ENCODE measurements at regions not wholly inside any gene's neighbourhood (a gene's known extent, or its start where the extent isn't known, plus 50 kb on each side); places are given as distances from the start of the nearest gene placed in this dataset.

- TF ChIP-seq EP300 (IDR thresholded peaks at IDR 0.05; ENCODE audit: borderline replicate concordance in 1 of 2, low read depth in 1 of 2, low read length in 1 of 2) = peak in 1 of 2 experiments; percentile 88; a peak in 2 of 4 replicates
- TF ChIP-seq EZH2phosphoT487 (IDR thresholded peaks at IDR 0.05; ENCODE audit: borderline replicate concordance, low read depth) = no peak
- 0 out of 2 replicates have a peak, but pooled peaks have one; percentile 11 for TF ChIP-seq FOXJ3 (CRISPR knock-in tag; IDR thresholded peaks at IDR 0.05)
- TF ChIP-seq TCF12 (IDR thresholded peaks at IDR 0.05) = no peak
- TF ChIP-seq RAD21 (IDR thresholded peaks at IDR 0.05; ENCODE audit: low read length) = peak; percentile 26; the same call in 1 of the 2 replicates
- TF ChIP-seq FOSL2 (IDR thresholded peaks at IDR 0.05; ENCODE audit: borderline replicate concordance, low read depth) = no peak
- no peak for TF ChIP-seq ELF1 (IDR thresholded peaks at IDR 0.05)
- TF ChIP-seq NFIC (IDR thresholded peaks at IDR 0.05; ENCODE audit: borderline replicate concordance) = no peak
- TF ChIP-seq ZBTB33 (IDR thresholded peaks at IDR 0.05; ENCODE audit: borderline replicate concordance, low read depth) = no peak
- TF ChIP-seq NRF1 (IDR thresholded peaks at IDR 0.05; ENCODE audit: low read depth, low read length) = no peak
- 0 out of 2 replicates have a peak, but pooled peaks have one; percentile 11 for TF ChIP-seq MXI1 (IDR thresholded peaks at IDR 0.05; ENCODE audit: low read depth, low read length)
- no peak for TF ChIP-seq RFX5 (IDR thresholded peaks at IDR 0.05; ENCODE audit: low read length)
- TF ChIP-seq MEF2A (IDR thresholded peaks at IDR 0.05; ENCODE audit: borderline replicate concordance, low read depth) = no peak
- TF ChIP-seq JUND (IDR thresholded peaks at IDR 0.05) = no peak
- TF ChIP-seq CHD2 (IDR thresholded peaks at IDR 0.05; ENCODE audit: low read length, partially characterized antibody) = peak; percentile 70
- TF ChIP-seq TAF1 (IDR thresholded peaks at IDR 0.05; ENCODE audit: borderline replicate concordance, low read depth, low read length) = no peak
- TF ChIP-seq PBX3 (IDR thresholded peaks at IDR 0.05) = no peak
Observed at GRCh38 chr1:50272912-50273311, 150.3 kb downstream of the DMRTA2 start (continued).

GRCh38 chr1:50271968-50272578, 151.2 kb downstream of the DMRTA2 start:
- Histone ChIP-seq H4K20me1 (ENCODE audit: insufficient read depth) (no peaks in the 10 kb centered on the region), H3K4me2 (no peak overlapping the region), H3K27ac (ENCODE audit: low read depth in 2 of 2, low read length in 1 of 2) (peak overlapping the region in 1 of 2 experiments; percentile 100; a peak in 3 of 4 replicates), H3K9ac (no peak overlapping the region), H3K27me3 (ENCODE audit: insufficient read depth) (no peaks in the 10 kb centered on the region), H3K4me1 (ENCODE audit: control insufficient read depth in 1 of 2, insufficient read depth in 2 of 2, low read depth in 1 of 2, low read length in 1 of 2) (peaks cover 0 to 64% of the 10 kb centered on the region in 2 experiments; a peak in 2 of 4 replicates), H3K4me3 (ENCODE audit: low read depth in 2 of 2, low read length in 1 of 2) (no peak overlapping the region; a peak in 1 of 4 replicates), H3K9me3 (no peaks in the 10 kb centered on the region), H3K36me3 (replicated peaks in 1 of 2; ENCODE audit: control insufficient read depth in 1 of 2, insufficient read depth in 2 of 2, low read length in 1 of 2) (no peaks in the 10 kb centered on the region), H3K9me2 (no peaks in the 10 kb centered on the region), H3K79me2 (ENCODE audit: insufficient read depth) (no peaks in the 10 kb centered on the region), H3F3A (replicated peaks; ENCODE audit: insufficient read depth) (no peaks in the 10 kb centered on the region), H2AFZ (ENCODE audit: low read depth) (no peak overlapping the region)
- TF ChIP-seq CHD2 (IDR thresholded peaks at IDR 0.05; ENCODE audit: low read length, partially characterized antibody) (peak; percentile 27), SMC3 (IDR thresholded peaks at IDR 0.05; ENCODE audit: low read depth, low read length) (peak; percentile 61; the same call in 1 of the 2 replicates), CTCF (IDR thresholded peaks at IDR 0.05) (peak; percentile 73), RAD21 (IDR thresholded peaks at IDR 0.05; ENCODE audit: low read length) (peak; percentile 82), GABPA (IDR thresholded peaks at IDR 0.05; ENCODE audit: low read depth) (no peak), RCOR1 (IDR thresholded peaks at IDR 0.05; ENCODE audit: low read length) (0 out of 2 replicates have a peak, but pooled peaks have one; percentile 33)
- ChIA-PET POLR2A (interaction anchor here (0.6 to 3.7 kb wide), 14 partner anchors 20 to 1353 kb away, joined by 3 to 87 read pairs (median 6); partner anchors contain the start of gene ELAVL4), CTCF (interaction anchor here (0.6 to 5.7 kb wide), 70 partner anchors 9 to 1699 kb away, joined by 3 to 117 read pairs (median 5); partner anchors contain the start of genes AGBL4 and ELAVL4)
- WGBS (ENCODE audit: low lambda C conversion rate) = 15% methylated on average over 2 of the region's 2 CpGs
- peak; percentile 65 for DNase-seq
